Activated T-helper 2 cell treated with anti-CD3 and anti-CD28 coated beads, Interferon-gamma antibody, Interleukin-2, Interleukin-4, amounts not matched to agents 10 μg/mL and 5 μg/mL and 100 μg/mL, durations not matched to agents 14 hours and 24 hours and 36 hours (primary cell): ENCODE measurements at regions not wholly inside any gene's neighbourhood (a gene's known extent, or its start where the extent isn't known, plus 50 kb on each side); places are given as distances from the start of the nearest gene placed in this dataset.

Experiments
- DNase-seq: peaks from one replicate; pipeline ENCODE4 v3.0.0; 2021; ENCODE audit warnings: low spot score
- H3K27ac Mint-ChIP-seq: one replicate; pipeline ENCODE4 v1.8.0; 2021; ENCODE audit warnings: mixed read lengths
- H3K27me3 Mint-ChIP-seq: one replicate; pipeline ENCODE4 v1.8.0; 2021; ENCODE audit warnings: low read depth, mixed read lengths
- H3K36me3 Mint-ChIP-seq: one replicate; pipeline ENCODE4 v1.8.0; 2021; ENCODE audit warnings: low read depth, mixed read lengths
- H3K4me1 Mint-ChIP-seq: one replicate; pipeline ENCODE4 v1.8.0; 2021; ENCODE audit warnings: low read depth, mixed read lengths
- H3K4me3 Mint-ChIP-seq: one replicate; pipeline ENCODE4 v1.8.0; 2021; ENCODE audit warnings: low read depth, mild to moderate bottlenecking, moderate library complexity, mixed read lengths
- H3K9me3 Mint-ChIP-seq: one replicate; pipeline ENCODE4 v1.8.0; 2021; ENCODE audit warnings: mixed read lengths
- intact Hi-C: fragments of 100-400 bp; cut with micrococcal nuclease; formaldehyde crosslinking; loops from one replicate; pipeline ENCODE4 v1.15.1; 2023

DNA sequence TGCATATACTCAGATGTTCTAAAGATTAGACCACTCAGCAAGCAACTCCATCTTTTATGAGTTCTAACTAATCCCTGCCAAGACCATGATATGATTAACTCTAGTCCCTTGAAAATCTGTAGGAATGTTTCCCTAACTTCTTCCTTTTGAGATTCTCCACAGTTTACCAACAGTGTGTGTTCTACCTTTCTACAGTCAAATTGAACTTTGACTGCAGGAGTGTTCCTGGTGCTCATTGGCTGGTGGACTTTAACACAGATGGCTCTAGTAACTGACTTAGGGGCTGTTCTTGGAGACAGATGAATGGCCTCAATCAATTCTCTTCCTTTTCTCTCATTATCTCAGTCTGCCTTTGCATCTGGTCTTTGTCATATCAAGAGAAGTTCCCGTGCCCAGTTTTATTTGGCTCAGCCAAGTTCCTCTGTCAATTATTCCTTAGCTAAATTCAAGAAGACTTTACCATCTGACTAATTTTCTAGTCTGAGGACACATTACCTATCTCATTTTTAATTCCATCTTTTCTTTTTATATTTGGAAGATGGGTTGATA lies 643.9 kb upstream of the CAMK1G start:
- no peaks in the 10 kb centered on the region for H3K4me1 Mint-ChIP-seq
- H3K9me3 Mint-ChIP-seq: no peaks in the 10 kb centered on the region
- intact Hi-C loops: no loop called here
- no peak for DNase-seq
- no peaks in the 10 kb centered on the region for H3K36me3 Mint-ChIP-seq
- no peak overlapping the region for H3K4me3 Mint-ChIP-seq
- no peaks in the 10 kb centered on the region for H3K27me3 Mint-ChIP-seq
- H3K27ac Mint-ChIP-seq: no peak overlapping the region

GRCh38 chr1:208942394-208943130 lies 641.0 kb upstream of the CAMK1G start:
- no peak for DNase-seq
- H3K27ac Mint-ChIP-seq: no peak overlapping the region
- H3K9me3 Mint-ChIP-seq: no peaks in the 10 kb centered on the region
- H3K36me3 Mint-ChIP-seq: no peaks in the 10 kb centered on the region
- H3K4me1 Mint-ChIP-seq: no peaks in the 10 kb centered on the region
- intact Hi-C loops: no loop called here
- no peak overlapping the region for H3K4me3 Mint-ChIP-seq
- H3K27me3 Mint-ChIP-seq: no peaks in the 10 kb centered on the region

- Mint-ChIP-seq H3K36me3 (no peaks in the 10 kb centered on the region), H3K27ac (no peak overlapping the region), H3K9me3 (no peaks in the 10 kb centered on the region), H3K4me1 (no peaks in the 10 kb centered on the region), H3K4me3 (no peak overlapping the region), H3K27me3 (no peaks in the 10 kb centered on the region)
- intact Hi-C loops: no loop called here
- DNase-seq: no peak
Observed at GRCh38 chr1:208943291-208943690, 640.2 kb upstream of the CAMK1G start.

- intact Hi-C loops: no loop called here
- H3K9me3 Mint-ChIP-seq: no peaks in the 10 kb centered on the region
- DNase-seq: no peak
- no peaks in the 10 kb centered on the region for H3K4me1 Mint-ChIP-seq
- no peak overlapping the region for H3K4me3 Mint-ChIP-seq
- no peaks in the 10 kb centered on the region for H3K36me3 Mint-ChIP-seq
- no peak overlapping the region for H3K27ac Mint-ChIP-seq
- no peaks in the 10 kb centered on the region for H3K27me3 Mint-ChIP-seq
Observed at GRCh38 chr1:208944981-208945451, 638.5 kb upstream of the CAMK1G start.

GRCh38 chr1:208950206-208950605 lies 633.3 kb upstream of the CAMK1G start:
- intact Hi-C loops: no loop called here
- no peak overlapping the region for H3K27ac Mint-ChIP-seq
- H3K4me1 Mint-ChIP-seq: no peaks in the 10 kb centered on the region
- no peak overlapping the region for H3K4me3 Mint-ChIP-seq
- no peaks in the 10 kb centered on the region for H3K36me3 Mint-ChIP-seq
- DNase-seq: no peak
- no peaks in the 10 kb centered on the region for H3K9me3 Mint-ChIP-seq
- no peaks in the 10 kb centered on the region for H3K27me3 Mint-ChIP-seq

DNA sequence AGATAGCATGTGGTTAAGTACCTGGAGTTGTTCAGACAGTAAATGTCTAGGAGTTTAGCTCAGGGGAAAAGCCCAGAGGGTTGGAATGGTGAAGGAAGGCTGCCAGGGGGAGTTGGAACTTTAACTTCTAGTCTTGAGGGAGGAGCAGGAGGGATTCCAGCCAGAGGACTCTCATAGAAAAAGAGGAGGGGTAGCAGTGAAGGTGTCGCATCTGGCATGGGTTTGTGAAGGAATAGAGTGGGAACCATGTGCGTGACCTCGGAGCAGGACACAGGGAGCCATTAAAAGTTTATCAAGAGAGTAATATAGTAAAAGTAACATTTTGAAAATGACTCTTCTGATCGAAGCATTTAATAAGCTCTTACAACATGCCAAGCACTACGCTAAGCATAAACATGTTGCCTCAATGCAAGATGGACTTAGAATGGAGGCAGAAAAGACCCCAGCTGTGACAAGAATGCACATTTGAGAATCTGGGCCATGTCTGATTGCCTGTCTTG lies 632.4 kb upstream of the CAMK1G start:
- Mint-ChIP-seq H3K27me3 (no peaks in the 10 kb centered on the region), H3K9me3 (no peaks in the 10 kb centered on the region), H3K4me3 (no peak overlapping the region), H3K4me1 (no peaks in the 10 kb centered on the region), H3K36me3 (no peaks in the 10 kb centered on the region), H3K27ac (no peak overlapping the region)
- intact Hi-C loops: no loop called here
- no peak for DNase-seq

DNA sequence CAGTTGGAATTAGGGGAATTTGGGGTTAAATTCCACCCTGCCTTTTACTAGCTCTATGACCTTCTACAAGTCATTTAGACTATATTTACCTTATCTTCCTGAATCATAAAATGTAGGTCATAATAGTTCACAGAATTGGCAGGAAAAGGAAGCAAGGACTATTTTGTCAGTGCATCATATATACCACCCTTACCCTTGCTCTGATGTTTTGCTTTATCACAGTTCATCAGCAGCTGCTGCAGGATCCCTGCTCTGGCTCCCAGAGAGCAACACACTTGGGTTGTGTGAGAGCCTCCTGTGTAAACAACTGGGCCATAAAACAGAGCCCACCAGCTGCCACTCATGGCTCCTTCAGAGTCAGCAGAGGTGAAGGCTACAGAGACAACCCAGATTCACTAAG lies 631.6 kb upstream of the CAMK1G start:
- DNase-seq: no peak
- Mint-ChIP-seq H3K27me3 (no peaks in the 10 kb centered on the region), H3K4me3 (no peak overlapping the region), H3K27ac (no peak overlapping the region), H3K4me1 (no peaks in the 10 kb centered on the region), H3K36me3 (no peaks in the 10 kb centered on the region), H3K9me3 (no peaks in the 10 kb centered on the region)
- intact Hi-C loops: no loop called here

DNA sequence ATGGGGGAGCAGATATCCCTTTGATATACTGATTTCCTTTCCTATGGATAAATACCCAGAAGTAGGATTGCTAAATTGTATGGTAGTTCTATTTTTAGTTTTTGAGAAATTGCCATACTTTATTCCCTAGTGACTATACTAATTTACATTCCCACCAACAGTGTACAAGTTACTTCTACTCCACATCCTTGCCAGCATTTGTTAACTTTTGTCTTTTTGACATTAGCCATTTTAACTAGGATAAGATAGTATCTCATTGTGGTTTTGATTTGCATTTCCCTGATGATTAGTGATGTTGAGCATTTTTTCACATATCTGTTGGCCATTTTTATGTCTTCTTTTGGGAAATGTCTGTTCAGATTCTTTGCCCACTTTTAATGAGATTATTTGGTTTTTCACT lies 620.6 kb upstream of the CAMK1G start:
- Mint-ChIP-seq H3K27me3 (no peaks in the 10 kb centered on the region), H3K4me3 (no peak overlapping the region), H3K4me1 (no peaks in the 10 kb centered on the region), H3K9me3 (no peaks in the 10 kb centered on the region), H3K36me3 (no peaks in the 10 kb centered on the region), H3K27ac (no peak overlapping the region)
- DNase-seq: no peak
- intact Hi-C loops: no loop called here

DNA sequence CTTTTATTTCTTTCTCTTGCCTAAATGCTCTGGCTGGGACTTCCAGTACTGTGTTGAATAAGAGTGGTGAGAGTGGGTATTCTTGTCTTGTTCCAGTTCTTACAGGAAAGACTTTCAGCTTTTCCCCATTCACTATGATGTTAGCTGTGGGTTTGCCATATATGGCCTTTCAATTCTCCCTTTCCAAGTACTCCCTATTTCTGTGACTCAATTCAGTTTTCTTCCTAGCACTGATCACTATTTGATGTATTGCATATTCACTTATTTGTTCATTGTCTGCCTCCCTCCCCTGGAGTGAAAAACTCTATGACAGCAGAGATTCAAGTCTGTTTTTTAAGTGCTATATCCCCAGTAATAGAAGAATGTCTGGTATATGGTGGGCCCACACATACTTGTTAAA lies 618.2 kb upstream of the CAMK1G start:
- Mint-ChIP-seq H3K9me3 (no peaks in the 10 kb centered on the region), H3K4me3 (no peak overlapping the region), H3K4me1 (no peaks in the 10 kb centered on the region), H3K27me3 (no peaks in the 10 kb centered on the region), H3K27ac (no peak overlapping the region), H3K36me3 (no peaks in the 10 kb centered on the region)
- intact Hi-C loops: no loop called here
- no peak for DNase-seq

DNA sequence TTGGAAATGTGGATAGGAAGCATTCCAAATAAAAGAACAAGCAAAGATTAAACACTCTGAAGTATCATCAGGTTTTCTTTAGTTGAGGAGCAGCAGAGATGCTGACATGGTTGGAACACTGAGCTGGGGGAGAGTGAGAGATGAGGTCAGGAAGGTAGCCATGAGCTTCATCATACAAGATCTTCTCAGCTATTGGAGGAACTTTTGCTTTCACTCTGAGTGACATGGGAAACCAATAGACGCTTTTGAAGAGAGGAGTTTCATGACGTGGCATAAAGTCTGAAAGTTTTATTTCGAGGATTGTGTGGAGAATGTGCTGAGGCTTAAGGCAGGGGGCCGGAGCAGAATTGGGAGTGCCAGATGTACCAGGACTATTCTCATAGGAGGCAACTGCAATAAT lies 616.2 kb upstream of the CAMK1G start:
- no peak overlapping the region for H3K27ac Mint-ChIP-seq
- H3K27me3 Mint-ChIP-seq: no peaks in the 10 kb centered on the region
- no peak for DNase-seq
- no peak overlapping the region for H3K4me3 Mint-ChIP-seq
- intact Hi-C loops: no loop called here
- no peaks in the 10 kb centered on the region for H3K9me3 Mint-ChIP-seq
- no peaks in the 10 kb centered on the region for H3K4me1 Mint-ChIP-seq
- no peaks in the 10 kb centered on the region for H3K36me3 Mint-ChIP-seq

DNA sequence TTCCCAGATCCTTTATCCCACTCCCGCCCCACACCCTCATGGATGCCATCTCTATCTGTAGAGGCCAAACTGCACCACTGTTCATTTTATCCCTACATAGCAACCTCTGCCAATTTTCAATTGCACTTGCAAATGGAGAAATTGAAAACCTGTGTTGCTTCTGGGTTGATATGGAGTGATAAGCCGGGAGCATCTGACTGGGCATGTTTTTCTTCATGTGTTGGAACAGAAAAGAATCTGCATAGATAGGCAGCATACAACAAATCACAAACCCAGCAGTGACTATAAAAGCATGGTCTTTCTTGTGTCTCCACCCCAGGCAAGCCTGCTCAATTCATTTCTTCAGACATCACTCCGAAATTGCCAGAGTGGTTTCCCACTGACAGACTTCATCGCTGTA lies 608.8 kb upstream of the CAMK1G start:
- intact Hi-C loops: no loop called here
- Mint-ChIP-seq H3K4me3 (no peak overlapping the region), H3K27me3 (peaks cover 5% of the 10 kb centered on the region), H3K36me3 (no peaks in the 10 kb centered on the region), H3K4me1 (no peaks in the 10 kb centered on the region), H3K9me3 (no peaks in the 10 kb centered on the region), H3K27ac (no peak overlapping the region)
- no peak for DNase-seq

GRCh38 chr1:208975456-208975855 lies 608.1 kb upstream of the CAMK1G start:
- H3K4me1 Mint-ChIP-seq: no peaks in the 10 kb centered on the region
- no peaks in the 10 kb centered on the region for H3K9me3 Mint-ChIP-seq
- H3K4me3 Mint-ChIP-seq: no peak overlapping the region
- no peaks in the 10 kb centered on the region for H3K36me3 Mint-ChIP-seq
- intact Hi-C loops: no loop called here
- no peak for DNase-seq
- no peak overlapping the region for H3K27ac Mint-ChIP-seq
- peaks cover 8% of the 10 kb centered on the region for H3K27me3 Mint-ChIP-seq

DNA sequence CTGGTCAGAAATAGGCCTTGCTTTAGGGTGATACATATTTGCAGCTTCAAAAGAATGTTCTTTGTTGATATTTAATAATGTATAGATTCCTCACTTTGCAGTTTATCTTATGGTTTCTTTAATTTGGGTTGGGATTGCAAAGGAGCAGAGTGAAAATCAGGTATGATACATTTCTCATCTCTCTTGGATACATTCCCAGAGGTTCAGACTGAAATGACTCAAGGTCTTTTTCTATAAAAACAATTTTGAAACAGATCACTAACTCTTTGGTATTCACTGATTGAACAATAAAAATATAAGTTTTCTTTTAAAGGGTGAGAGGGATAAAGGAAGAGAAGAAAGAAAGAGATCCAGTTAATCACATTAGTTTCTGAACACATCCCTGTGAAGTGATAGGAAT lies 606.5 kb upstream of the CAMK1G start:
- no peak for DNase-seq
- Mint-ChIP-seq H3K4me1 (no peaks in the 10 kb centered on the region), H3K36me3 (no peaks in the 10 kb centered on the region), H3K4me3 (no peak overlapping the region), H3K27me3 (peaks cover 11% of the 10 kb centered on the region), H3K9me3 (no peaks in the 10 kb centered on the region), H3K27ac (no peak overlapping the region)
- intact Hi-C loops: no loop called here
